Heart right ventricle (tissue), 16 donors: ENCODE measurements at regions not wholly inside any gene's neighbourhood (a gene's known extent, or its start where the extent isn't known, plus 50 kb on each side); places are given as distances from the start of the nearest gene placed in this dataset.

Experiments used
- ATAC-seq, 8 donors: fragments of 200-7000 bp; cut with Tn5 transposase; one replicate each; pipeline ENCODE4 v1.9.1; 2020; ENCODE audit warnings: mild to moderate bottlenecking in 8 of 8, moderate library complexity in 8 of 8, moderate number of reproducible peaks in 1 of 8
- DNase-seq, 2 donors: peaks; one replicate each; pipeline ENCODE4 v3.0.0-alpha.2; 2020
- H3K27ac ChIP-seq, 10 donors: fragments of 200-600 bp; sonication (generic) in 2 of 10; one replicate each; pipeline versions ENCODE4 v1.5.0 to v1.8.0; 2020 to 2022; ENCODE audit warnings: mild to moderate bottlenecking in 3 of 10
- H3K27me3 ChIP-seq, 7 donors: fragments of 200-600 bp; one replicate each; pipeline ENCODE4 v1.8.0; 2021 to 2022; ENCODE audit warnings: mild to moderate bottlenecking in 2 of 7
- H3K36me3 ChIP-seq, 9 donors: fragments of 200-600 bp; sonication (generic) in 1 of 9; one replicate each; pipeline versions ENCODE4 v1.5.0 to v1.8.0; 2020 to 2022; ENCODE audit warnings: mild to moderate bottlenecking in 2 of 9
- H3K4me1 ChIP-seq, 9 donors: fragments of 200-600 bp; sonication (generic) in 1 of 9; one replicate each; pipeline versions ENCODE4 v1.5.0 to v1.8.0; 2020 to 2022; ENCODE audit warnings: mild to moderate bottlenecking in 4 of 9
- H3K4me3 ChIP-seq, 10 donors: fragments of 200-600 bp; sonication (generic) in 2 of 10; one replicate each; pipeline versions ENCODE4 v1.5.0 to v1.8.0; 2020 to 2022; ENCODE audit warnings: mild to moderate bottlenecking in 7 of 10, moderate library complexity in 2 of 10
- H3K9me3 ChIP-seq, 11 donors: fragments of 200-600 bp in 10 of 11; sonication (generic) in 2 of 11; one replicate each; pipeline versions ENCODE4 v1.5.0 to v1.8.0; 2013 to 2022; ENCODE audit warnings: mild to moderate bottlenecking in 2 of 11, control low read depth in 1 of 11, moderate library complexity in 1 of 11
- WGBS, 2 donors: extraction: QIAGEN DNeasy Blood & Tissue Kit; methylation state at CpG; one replicate each; pipeline ENCODE4 v1.1.7; 2013; ENCODE audit warnings: inconsistent platforms in 1 of 2; 5-methylcytosine and 5-hydroxymethylcytosine counted together
- intact Hi-C, 10 donors: fragments of 100-400 bp; cut with DNase I; formaldehyde crosslinking; loops; one replicate each; pipeline versions ENCODE4 v1.11.1 to v1.14.2; 2022
- TF ChIP-seq, protein P1 (sequence below), 9 donors: fragments of 200-600 bp; sonication (generic) in 2 of 9; IDR thresholded peaks; one replicate each; pipeline versions ENCODE4 v1.5.0 to v1.8.0; 2021 to 2022; ENCODE audit warnings: antibody characterized with exemption in 9 of 9, mild to moderate bottlenecking in 5 of 9, moderate library complexity in 1 of 9
- donor health status: Arrhythmogenic right ventricular cardiomyopathy.
- donor health status: ischemic (EF 13 %, LVEDD 7.1; RV severe dilation, severe dysfunction).
- donor health status: healthy with polysubstance abuse.
- donor health status: DM: no; HTN: yes; CAD: no.
- donor health status: DM: no; HTN: no; CAD: no.
- donor health status: ischemic (EF 25% LVEDD 6.9; RV normal size, moderate dysfunction).
- donor health status: ischemic (EF 25% LVEDD 5.7; RV mildly dilated, moderate dysfunction).
- donor health status: healthy.
- donor health status: DM: yes; HTN: yes; CAD: no.
- donor health status: Ischemic cardiomyopathy.
- donor health status: ischemic (EF 35%, LVEDD 5.7; RV mildly dilated, moderate dysfunction).
- donor health status: nonischemic (EF 11% LVEDD 7.7; RV severe dilation, severe dysfunction).
- donor health status: DM: yes; HTN: yes; CAD: no.
- donor health status: PGD.
- donor health status: ischemic (EF 29% LVEDD 5.4; RV normal size, mild dysfunction).
- donor health status: nonischemic (EF 23%, LVEDD 6.1; RV moderate dilation, normal function).

DNA sequence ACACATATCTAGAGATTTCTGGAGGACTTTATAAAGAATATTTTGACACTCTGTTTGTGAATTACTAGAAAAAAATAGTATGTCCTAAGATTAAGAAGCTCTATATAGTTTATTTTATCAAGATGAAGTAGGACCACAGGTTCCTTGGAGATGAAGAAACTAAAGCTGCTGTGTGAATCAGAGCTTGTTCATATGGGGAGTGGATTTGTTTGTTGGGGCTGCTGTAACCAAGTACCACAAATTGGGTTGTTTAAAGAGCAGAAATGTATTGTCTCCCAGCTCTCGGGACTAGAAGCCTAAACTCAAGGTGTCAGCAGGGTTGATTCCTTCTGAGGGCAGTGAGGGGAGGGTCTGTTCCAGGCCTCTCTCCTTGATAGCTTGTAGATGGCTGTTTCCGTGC lies 270.6 kb upstream of the UMPS start:
- WGBS, 2 donors = 96 to 97% methylated on average over 2 of the region's 2 CpGs
- no peaks in the 10 kb centered on the region for H3K9me3 ChIP-seq
- peaks cover 0 to 48% (median 5%) of the 10 kb centered on the region in 9 donors for H3K36me3 ChIP-seq
- intact Hi-C loops = loop anchor here in 1 of 10 donors (10.0 kb wide), 1 partner anchor 385 kb away; no protein-coding TSS in a partner anchor
- TF ChIP-seq, protein P1, sequence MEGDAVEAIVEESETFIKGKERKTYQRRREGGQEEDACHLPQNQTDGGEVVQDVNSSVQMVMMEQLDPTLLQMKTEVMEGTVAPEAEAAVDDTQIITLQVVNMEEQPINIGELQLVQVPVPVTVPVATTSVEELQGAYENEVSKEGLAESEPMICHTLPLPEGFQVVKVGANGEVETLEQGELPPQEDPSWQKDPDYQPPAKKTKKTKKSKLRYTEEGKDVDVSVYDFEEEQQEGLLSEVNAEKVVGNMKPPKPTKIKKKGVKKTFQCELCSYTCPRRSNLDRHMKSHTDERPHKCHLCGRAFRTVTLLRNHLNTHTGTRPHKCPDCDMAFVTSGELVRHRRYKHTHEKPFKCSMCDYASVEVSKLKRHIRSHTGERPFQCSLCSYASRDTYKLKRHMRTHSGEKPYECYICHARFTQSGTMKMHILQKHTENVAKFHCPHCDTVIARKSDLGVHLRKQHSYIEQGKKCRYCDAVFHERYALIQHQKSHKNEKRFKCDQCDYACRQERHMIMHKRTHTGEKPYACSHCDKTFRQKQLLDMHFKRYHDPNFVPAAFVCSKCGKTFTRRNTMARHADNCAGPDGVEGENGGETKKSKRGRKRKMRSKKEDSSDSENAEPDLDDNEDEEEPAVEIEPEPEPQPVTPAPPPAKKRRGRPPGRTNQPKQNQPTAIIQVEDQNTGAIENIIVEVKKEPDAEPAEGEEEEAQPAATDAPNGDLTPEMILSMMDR (IDR thresholded peaks at IDR 0.05) = no peak
- no peaks in the 10 kb centered on the region for H3K27me3 ChIP-seq
- H3K27ac ChIP-seq = no peak overlapping the region
- ATAC-seq = no peak
- DNase-seq = no peak
- no peaks in the 10 kb centered on the region for H3K4me1 ChIP-seq
- no peak overlapping the region for H3K4me3 ChIP-seq

DNA sequence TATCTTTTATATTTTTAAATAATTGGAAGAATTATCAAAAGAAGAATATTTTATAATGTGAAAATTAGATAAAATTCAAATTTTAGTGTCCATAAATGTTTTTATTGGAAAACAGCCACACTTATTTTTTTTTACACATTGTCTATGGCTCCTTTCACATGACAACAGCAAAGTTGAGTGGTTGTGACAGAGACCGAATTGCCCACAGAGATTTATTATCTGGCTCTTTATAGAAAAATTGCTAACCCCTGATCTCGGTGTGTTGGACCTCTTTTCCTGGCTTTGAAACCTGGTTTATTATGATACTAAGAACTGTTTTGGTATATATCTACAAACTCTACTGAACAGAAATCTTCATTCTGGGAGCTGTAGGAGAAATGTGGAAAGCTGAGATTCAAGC lies 269.1 kb upstream of the UMPS start:
- ATAC-seq (no peak), DNase-seq (no peak)
- H3K4me3 ChIP-seq = no peak overlapping the region
- no peaks in the 10 kb centered on the region for H3K9me3 ChIP-seq
- peaks cover 0 to 46% (median 5%) of the 10 kb centered on the region in 9 donors for H3K36me3 ChIP-seq
- no peaks in the 10 kb centered on the region for H3K27me3 ChIP-seq
- WGBS, 2 donors = 82 to 88% methylated on average over 2 of the region's 2 CpGs
- TF ChIP-seq, protein P1 (IDR thresholded peaks at IDR 0.05) = no peak
- H3K27ac ChIP-seq = no peak overlapping the region
- H3K4me1 ChIP-seq = no peaks in the 10 kb centered on the region
- intact Hi-C loops = loop anchor here in 1 of 10 donors (10.0 kb wide), 1 partner anchor 386 kb away; no protein-coding TSS in a partner anchor

DNA sequence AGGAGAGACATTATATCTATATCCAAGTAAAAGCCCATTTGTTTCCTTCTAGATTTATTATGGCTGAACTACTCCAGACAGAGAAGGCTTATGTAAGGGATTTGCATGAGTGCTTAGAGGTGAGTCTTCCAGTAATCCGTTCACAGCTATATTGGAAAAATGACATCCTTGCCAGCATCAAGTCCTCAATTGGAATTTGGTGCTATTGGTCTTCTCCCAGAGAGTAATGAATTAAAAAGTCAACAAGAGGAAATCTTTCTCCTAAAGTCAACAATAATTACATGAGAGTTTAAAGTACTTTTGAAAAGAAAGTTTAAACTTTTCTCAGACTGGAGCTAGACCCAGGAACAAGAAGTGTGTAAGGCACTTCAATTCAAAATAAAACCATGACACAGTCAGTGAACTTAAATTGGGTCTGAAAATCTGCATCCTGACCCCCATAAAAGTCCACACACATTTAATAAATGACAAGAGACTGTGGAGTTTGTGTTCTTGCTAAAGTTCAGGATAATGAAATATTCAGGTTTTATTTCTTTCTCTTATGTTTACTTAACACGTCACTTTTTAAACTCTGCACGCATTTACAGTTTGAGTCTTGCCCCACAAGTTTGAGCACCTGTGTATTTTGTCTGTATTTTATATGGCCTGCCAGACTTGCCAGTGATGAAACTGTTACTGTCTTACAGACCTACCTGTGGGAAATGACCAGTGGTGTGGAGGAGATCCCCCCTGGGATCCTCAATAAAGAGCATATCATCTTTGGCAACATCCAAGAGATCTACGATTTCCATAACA lies 268.2 kb upstream of the UMPS start:
- H3K36me3 ChIP-seq = peaks cover 0 to 38% (median 5%) of the 10 kb centered on the region in 9 donors
- ATAC-seq (no peak), DNase-seq (no peak)
- H3K27me3 ChIP-seq = no peaks in the 10 kb centered on the region
- WGBS, 2 donors = 90 to 91% methylated on average over 4 of the region's 4 CpGs
- H3K27ac ChIP-seq = no peak overlapping the region
- H3K9me3 ChIP-seq = no peaks in the 10 kb centered on the region
- intact Hi-C loops = loop anchor here in 1 of 10 donors (10.0 kb wide), 1 partner anchor 387 kb away; no protein-coding TSS in a partner anchor
- no peak overlapping the region for H3K4me3 ChIP-seq
- TF ChIP-seq, protein P1 (IDR thresholded peaks at IDR 0.05) = no peak
- H3K4me1 ChIP-seq = no peaks in the 10 kb centered on the region

DNA sequence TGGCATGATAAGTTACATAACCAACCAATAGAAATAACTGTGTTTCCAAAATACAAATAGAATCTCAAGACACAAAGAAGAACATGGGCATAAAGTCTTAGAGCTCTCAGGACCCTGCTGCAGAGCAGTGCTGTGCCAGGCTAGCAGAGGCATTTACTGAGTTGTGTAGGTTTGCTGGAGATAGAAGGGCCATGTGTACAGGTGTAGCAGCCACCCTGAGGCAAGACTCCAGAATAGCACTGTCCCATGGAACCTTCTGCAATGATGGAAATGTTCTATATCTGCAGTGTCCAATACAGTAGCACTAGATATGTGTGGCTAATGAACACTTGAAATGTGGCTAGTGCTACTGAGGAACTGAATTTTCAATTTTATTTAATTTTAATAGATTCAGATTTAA lies 267.0 kb upstream of the UMPS start:
- Histone ChIP-seq H3K27ac (no peak overlapping the region), H3K27me3 (no peaks in the 10 kb centered on the region), H3K4me3 (no peak overlapping the region), H3K9me3 (no peaks in the 10 kb centered on the region), H3K4me1 (no peaks in the 10 kb centered on the region), H3K36me3 (peaks cover 0 to 35% (median 5%) of the 10 kb centered on the region in 9 donors)
- no peak for ATAC-seq
- TF ChIP-seq, protein P1 (IDR thresholded peaks at IDR 0.05) = no peak
- DNase-seq = no peak
- intact Hi-C loops = loop anchor here in 1 of 10 donors (10.0 kb wide), 1 partner anchor 388 kb away; no protein-coding TSS in a partner anchor
